ENCODE measurements at regions not wholly inside any gene's neighbourhood (a gene's known extent, or its start where the extent isn't known, plus 50 kb on each side); places are given as distances from the start of the nearest gene placed in this dataset.

GRCh38 chr9:108417312-108417711 lies 438.5 kb downstream of the ACTL7B start:
- Histone ChIP-seq H3K9ac (ENCODE audit: low read length) (no peak overlapping the region), H3K4me2 (ENCODE audit: low read length) (no peak overlapping the region), H3K79me2 (ENCODE audit: insufficient read depth, low read length) (no peaks in the 10 kb centered on the region), H3K4me3 (ENCODE audit: insufficient read depth, low read depth, low read length) (no peak overlapping the region), H3K9me3 (ENCODE audit: insufficient read depth, low read depth, low read length) (no peaks in the 10 kb centered on the region), H3K27me3 (ENCODE audit: insufficient read depth, low read length) (no peaks in the 10 kb centered on the region), H2AFZ (ENCODE audit: low read depth, low read length) (no peak overlapping the region), H3K4me1 (ENCODE audit: insufficient read depth, low read length) (no peaks in the 10 kb centered on the region), H3K36me3 (ENCODE audit: insufficient read depth, low read length) (no peaks in the 10 kb centered on the region), H4K20me1 (ENCODE audit: insufficient read depth, low read length) (no peaks in the 10 kb centered on the region), H3K27ac (ENCODE audit: low read depth, low read length) (no peak overlapping the region)
- no peaks in the 10 kb centered on the region for H3K36me3 Mint-ChIP-seq (ENCODE audit: low read depth, unreplicated experiment)
- no peak for FAIRE-seq
- DNase-seq (ENCODE audit: low read depth) = no peak
- no peak overlapping the region for H3K27ac Mint-ChIP-seq (ENCODE audit: unreplicated experiment)
- no peaks in the 10 kb centered on the region for H3K27me3 Mint-ChIP-seq (ENCODE audit: low read depth, unreplicated experiment)
- no peak overlapping the region for H3K4me3 Mint-ChIP-seq (ENCODE audit: unreplicated experiment)
- TF ChIP-seq, protein P1, sequence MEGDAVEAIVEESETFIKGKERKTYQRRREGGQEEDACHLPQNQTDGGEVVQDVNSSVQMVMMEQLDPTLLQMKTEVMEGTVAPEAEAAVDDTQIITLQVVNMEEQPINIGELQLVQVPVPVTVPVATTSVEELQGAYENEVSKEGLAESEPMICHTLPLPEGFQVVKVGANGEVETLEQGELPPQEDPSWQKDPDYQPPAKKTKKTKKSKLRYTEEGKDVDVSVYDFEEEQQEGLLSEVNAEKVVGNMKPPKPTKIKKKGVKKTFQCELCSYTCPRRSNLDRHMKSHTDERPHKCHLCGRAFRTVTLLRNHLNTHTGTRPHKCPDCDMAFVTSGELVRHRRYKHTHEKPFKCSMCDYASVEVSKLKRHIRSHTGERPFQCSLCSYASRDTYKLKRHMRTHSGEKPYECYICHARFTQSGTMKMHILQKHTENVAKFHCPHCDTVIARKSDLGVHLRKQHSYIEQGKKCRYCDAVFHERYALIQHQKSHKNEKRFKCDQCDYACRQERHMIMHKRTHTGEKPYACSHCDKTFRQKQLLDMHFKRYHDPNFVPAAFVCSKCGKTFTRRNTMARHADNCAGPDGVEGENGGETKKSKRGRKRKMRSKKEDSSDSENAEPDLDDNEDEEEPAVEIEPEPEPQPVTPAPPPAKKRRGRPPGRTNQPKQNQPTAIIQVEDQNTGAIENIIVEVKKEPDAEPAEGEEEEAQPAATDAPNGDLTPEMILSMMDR (IDR thresholded peaks at IDR 0.05; ENCODE audit: insufficient read depth, low read depth, low read length) = no peak
- TF ChIP-seq EZH2 (IDR thresholded peaks at IDR 0.05; ENCODE audit: insufficient read depth, low read length) = no peak
- peaks cover 4% of the 10 kb centered on the region for H3K4me1 Mint-ChIP-seq (ENCODE audit: low read depth, unreplicated experiment)
- H3K9me3 Mint-ChIP-seq (ENCODE audit: unreplicated experiment) = no peaks in the 10 kb centered on the region

DNA sequence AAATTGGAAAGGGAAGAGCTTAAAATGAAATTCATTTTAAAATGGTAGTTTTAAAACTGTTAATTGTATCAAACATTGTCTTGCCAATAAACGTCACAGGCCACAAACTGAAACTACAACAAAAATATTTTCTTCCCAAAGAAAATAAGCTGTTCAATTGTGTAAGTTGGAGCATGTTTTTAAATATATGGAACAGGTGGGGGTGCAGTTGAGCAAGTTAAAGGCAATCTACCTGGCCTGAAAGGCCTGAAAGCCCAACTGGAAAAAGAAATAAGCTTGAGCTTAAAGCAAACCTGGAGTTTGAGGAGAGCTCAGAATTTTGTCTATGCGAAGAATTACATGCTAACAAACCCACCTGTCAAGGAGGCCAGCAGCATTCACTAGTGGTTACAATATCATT lies 439.5 kb downstream of the ACTL7B start:
- peak; percentile 17 for FAIRE-seq
- no peak for DNase-seq (ENCODE audit: low read depth)

DNA sequence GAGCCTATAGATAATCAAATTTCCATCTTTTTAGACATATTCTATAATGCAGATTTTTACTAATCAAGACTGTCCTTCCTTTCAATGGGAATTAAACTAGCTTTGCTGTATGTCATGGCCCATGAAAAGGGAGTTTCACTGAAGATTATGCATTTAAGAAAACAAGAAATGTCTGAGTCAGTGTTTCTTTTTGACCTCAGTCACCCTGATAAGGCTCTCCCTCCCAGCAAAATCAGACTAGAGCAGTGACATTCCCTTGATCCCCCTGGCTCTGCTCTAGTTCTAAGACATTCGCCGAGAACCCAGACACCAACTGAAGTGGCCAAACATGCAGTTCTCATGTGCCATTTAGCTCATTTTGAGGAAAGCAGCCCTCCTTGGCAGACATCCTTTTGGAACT lies 442.0 kb downstream of the ACTL7B start:
- TF ChIP-seq, protein P1 (IDR thresholded peaks at IDR 0.05; ENCODE audit: insufficient read depth, low read depth, low read length) = no peak
- TF ChIP-seq EZH2 (IDR thresholded peaks at IDR 0.05; ENCODE audit: insufficient read depth, low read length) = no peak
- FAIRE-seq = no peak
- H3K9me3 Mint-ChIP-seq (ENCODE audit: unreplicated experiment) = no peaks in the 10 kb centered on the region

More for the DNA sequence above, 439.5 kb downstream of the ACTL7B start:
- no peak overlapping the region for H2AFZ ChIP-seq (ENCODE audit: low read depth, low read length)
- H3K79me2 ChIP-seq (ENCODE audit: insufficient read depth, low read length) = no peaks in the 10 kb centered on the region
- H3K4me3 ChIP-seq (ENCODE audit: insufficient read depth, low read depth, low read length) = no peak overlapping the region
- H3K36me3 Mint-ChIP-seq (ENCODE audit: low read depth, unreplicated experiment) = no peaks in the 10 kb centered on the region
- TF ChIP-seq, protein P1 (IDR thresholded peaks at IDR 0.05; ENCODE audit: insufficient read depth, low read depth, low read length) = no peak
- no peak for TF ChIP-seq EZH2 (IDR thresholded peaks at IDR 0.05; ENCODE audit: insufficient read depth, low read length)
- H4K20me1 ChIP-seq (ENCODE audit: insufficient read depth, low read length) = no peaks in the 10 kb centered on the region
- H3K27me3 ChIP-seq (ENCODE audit: insufficient read depth, low read length) = no peaks in the 10 kb centered on the region
- no peaks in the 10 kb centered on the region for H3K36me3 ChIP-seq (ENCODE audit: insufficient read depth, low read length)
- H3K9ac ChIP-seq (ENCODE audit: low read length) = no peak overlapping the region
- no peak overlapping the region for H3K27ac ChIP-seq (ENCODE audit: low read depth, low read length)
- no peak overlapping the region for H3K4me2 ChIP-seq (ENCODE audit: low read length)
- no peaks in the 10 kb centered on the region for H3K9me3 Mint-ChIP-seq (ENCODE audit: unreplicated experiment)
- H3K27ac Mint-ChIP-seq (ENCODE audit: unreplicated experiment) = no peak overlapping the region
- peaks cover 4% of the 10 kb centered on the region for H3K4me1 Mint-ChIP-seq (ENCODE audit: low read depth, unreplicated experiment)
- H3K9me3 ChIP-seq (ENCODE audit: insufficient read depth, low read depth, low read length) = no peaks in the 10 kb centered on the region
- H3K27me3 Mint-ChIP-seq (ENCODE audit: low read depth, unreplicated experiment) = no peaks in the 10 kb centered on the region
- no peaks in the 10 kb centered on the region for H3K4me1 ChIP-seq (ENCODE audit: insufficient read depth, low read length)
- H3K4me3 Mint-ChIP-seq (ENCODE audit: unreplicated experiment) = no peak overlapping the region

More for the DNA sequence above, 442.0 kb downstream of the ACTL7B start:
- no peaks in the 10 kb centered on the region for H4K20me1 ChIP-seq (ENCODE audit: insufficient read depth, low read length)
- no peak for DNase-seq (ENCODE audit: low read depth)
- peaks cover 4% of the 10 kb centered on the region for H3K4me1 Mint-ChIP-seq (ENCODE audit: low read depth, unreplicated experiment)
- H3K36me3 Mint-ChIP-seq (ENCODE audit: low read depth, unreplicated experiment) = no peaks in the 10 kb centered on the region
- H3K9me3 ChIP-seq (ENCODE audit: insufficient read depth, low read depth, low read length) = no peaks in the 10 kb centered on the region
- H3K4me3 Mint-ChIP-seq (ENCODE audit: unreplicated experiment) = no peak overlapping the region
- no peaks in the 10 kb centered on the region for H3K27me3 Mint-ChIP-seq (ENCODE audit: low read depth, unreplicated experiment)
- H2AFZ ChIP-seq (ENCODE audit: low read depth, low read length) = no peak overlapping the region
- H3K79me2 ChIP-seq (ENCODE audit: insufficient read depth, low read length) = no peaks in the 10 kb centered on the region
- no peaks in the 10 kb centered on the region for H3K27me3 ChIP-seq (ENCODE audit: insufficient read depth, low read length)
- no peak overlapping the region for H3K4me3 ChIP-seq (ENCODE audit: insufficient read depth, low read depth, low read length)
- no peaks in the 10 kb centered on the region for H3K36me3 ChIP-seq (ENCODE audit: insufficient read depth, low read length)
- H3K4me2 ChIP-seq (ENCODE audit: low read length) = no peak overlapping the region
- no peak overlapping the region for H3K9ac ChIP-seq (ENCODE audit: low read length)
- no peak overlapping the region for H3K27ac Mint-ChIP-seq (ENCODE audit: unreplicated experiment)
- H3K4me1 ChIP-seq (ENCODE audit: insufficient read depth, low read length) = no peaks in the 10 kb centered on the region
- H3K27ac ChIP-seq (ENCODE audit: low read depth, low read length) = no peak overlapping the region

Measured in astrocyte (in vitro differentiated cells and primary cell).